Ovary (tissue), 7 donors: ENCODE measurements at regions not wholly inside any gene's neighbourhood (a gene's known extent, or its start where the extent isn't known, plus 50 kb on each side); places are given as distances from the start of the nearest gene placed in this dataset.
A peak's percentile ranks its signal among the peaks of the same experiment; 100 is the strongest.

ENCODE experiments used
- DNase-seq, 5 donors: peaks; one replicate each; pipeline ENCODE4 v3.0.0-alpha.2; 2019 to 2020
- H3K27ac ChIP-seq, 2 donors: fragments of 200-600 bp; one replicate each; pipeline versions ENCODE4 v1.5.1 to v1.8.0; 2019 to 2022
- H3K27me3 ChIP-seq: fragments of 200-600 bp; one replicate; pipeline ENCODE4 v1.8.0; 2022
- H3K36me3 ChIP-seq: fragments of 200-600 bp; sonication (generic); one replicate; pipeline ENCODE4 v1.5.1; 2019
- H3K4me1 ChIP-seq: one replicate; pipeline ENCODE4 v1.8.1; 2013; ENCODE audit warnings: mild to moderate bottlenecking, moderate library complexity; ENCODE audit not compliant: insufficient read depth
- H3K4me3 ChIP-seq: fragments of 200-600 bp; sonication (generic); one replicate; pipeline ENCODE4 v1.5.1; 2017
- H3K9me3 ChIP-seq, 2 donors: fragments of 200-600 bp in 1 of 2; sonication (generic) in 1 of 2; one replicate each; pipeline versions ENCODE4 v1.5.1 to v1.8.1; 2013 to 2019; ENCODE audit warnings: mild to moderate bottlenecking in 1 of 2, moderate library complexity in 1 of 2
- CTCF ChIP-seq, 3 donors: fragments of 450-650 bp in 2 of 3; fragments of 200-600 bp in 1 of 3; IDR thresholded peaks; one replicate each; pipeline versions ENCODE4 v1.5.1 to v1.8.0; 2016 to 2022; ENCODE audit warnings: antibody characterized with exemption in 3 of 3, mild to moderate bottlenecking in 1 of 3
- EP300 ChIP-seq: sonication (generic); formaldehyde crosslinking; IDR thresholded peaks from one replicate; pipeline ENCODE4 v1.6.1; 2017; ENCODE audit warnings: antibody characterized with exemption
- POLR2A ChIP-seq: fragments of 450-650 bp; IDR thresholded peaks from one replicate; pipeline ENCODE4 v1.6.1; 2017; ENCODE audit warnings: antibody characterized with exemption, mild to moderate bottlenecking, moderate library complexity
- WGBS, 3 donors: extraction: QIAGEN DNeasy Blood & Tissue Kit in 1 of 3; methylation state at CpG; one replicate each; pipeline versions ENCODE4 v1.1.5 to v1.1.7; 2013 to 2017; 5-methylcytosine and 5-hydroxymethylcytosine counted together
- intact Hi-C, 4 donors: fragments of 100-400 bp; cut with DNase I; formaldehyde crosslinking; loops; one replicate each; pipeline versions ENCODE4 v1.11.0 to v1.15.1; 2022 to 2023
- donor health status: DM: no; HTN: no; CAD: no; lungs with moderate emphysema.
- donor health status: DM: no; HTN: no; CAD: no.
- donor health status: Bipolar disorder and iron deficiency.
- donor health status: DM: no; HTN: no; CAD: no.
- donor health status: DM: yes; HTN: yes; CAD: no.

- H3K4me3 ChIP-seq, result no peak overlapping the region
- TF ChIP-seq POLR2A (no peak), EP300 (no peak), CTCF (IDR thresholded peaks at IDR 0.05) (no peak)
- 69 to 80% (median 73%) methylated on average over 2 of the region's 2 CpGs for WGBS, 3 donors
- DNase-seq, result no peak
- no peaks in the 10 kb centered on the region for H3K36me3 ChIP-seq
- peaks cover 8% of the 10 kb centered on the region for H3K4me1 ChIP-seq
- H3K27me3 ChIP-seq, result no peaks in the 10 kb centered on the region
- H3K9me3 ChIP-seq, result no peaks in the 10 kb centered on the region
- intact Hi-C loops, result no loop called here
- H3K27ac ChIP-seq, result no peak overlapping the region
Observed at GRCh38 chr2:12203528-12203927, 457.1 kb downstream of the LPIN1 start.

- TF ChIP-seq CTCF (IDR thresholded peaks at IDR 0.05) (no peak), EP300 (no peak), POLR2A (no peak)
- DNase-seq, result no peak
- no peak overlapping the region for H3K4me3 ChIP-seq
- H3K27ac ChIP-seq, result no peak overlapping the region
- H3K9me3 ChIP-seq, result no peaks in the 10 kb centered on the region
- intact Hi-C loops, result no loop called here
- WGBS, 3 donors, result 95 to 98% (median 97%) methylated on average over 3 of the region's 3 CpGs
- H3K36me3 ChIP-seq, result no peaks in the 10 kb centered on the region
- no peaks in the 10 kb centered on the region for H3K27me3 ChIP-seq
- H3K4me1 ChIP-seq, result peaks cover 5% of the 10 kb centered on the region
Observed at GRCh38 chr2:12205086-12205485, 458.7 kb downstream of the LPIN1 start.

GRCh38 chr2:12207491-12207890, 461.1 kb downstream of the LPIN1 start:
- Histone ChIP-seq H3K4me1 (peaks cover 8% of the 10 kb centered on the region), H3K9me3 (no peaks in the 10 kb centered on the region), H3K4me3 (no peak overlapping the region), H3K27ac (no peak overlapping the region), H3K36me3 (no peaks in the 10 kb centered on the region), H3K27me3 (no peaks in the 10 kb centered on the region)
- DNase-seq, result no peak
- intact Hi-C loops, result no loop called here
- WGBS, 3 donors, result 86 to 92% (median 88%) methylated on average over 1 of the region's 1 CpG
- TF ChIP-seq CTCF (IDR thresholded peaks at IDR 0.05) (no peak), POLR2A (no peak), EP300 (no peak)

- Histone ChIP-seq H3K4me3 (no peak overlapping the region), H3K9me3 (no peaks in the 10 kb centered on the region), H3K36me3 (no peaks in the 10 kb centered on the region), H3K27ac (no peak overlapping the region), H3K27me3 (no peaks in the 10 kb centered on the region), H3K4me1 (peaks cover 2% of the 10 kb centered on the region)
- WGBS, 3 donors, result 43 to 65% (median 57%) methylated on average over 17 of the region's 17 CpGs
- intact Hi-C loops, result no loop called here
- TF ChIP-seq EP300 (no peak), CTCF (IDR thresholded peaks at IDR 0.05) (no peak), POLR2A (no peak)
- peak; percentile 48 to 76 (median 60) for DNase-seq
Observed at GRCh38 chr2:12210016-12210933, 463.8 kb downstream of the LPIN1 start.
